Sigmoid colon (tissue), 6 donors: ENCODE measurements at regions not wholly inside any gene's neighbourhood (a gene's known extent, or its start where the extent isn't known, plus 50 kb on each side); places are given as distances from the start of the nearest gene placed in this dataset.

Experiments used
- DNase-seq: peaks from one replicate; pipeline ENCODE4 v3.0.0-alpha.2; 2019
- H3K27ac ChIP-seq, 4 donors: fragments of 200-600 bp; sonication (generic); one replicate each; pipeline ENCODE4 v1.5.1; 2016 to 2019; ENCODE audit warnings: mild to moderate bottlenecking in 1 of 4
- H3K27me3 ChIP-seq, 3 donors: fragments of 200-600 bp; sonication (generic); one replicate each; pipeline ENCODE4 v1.5.1; 2019; ENCODE audit warnings: mild to moderate bottlenecking in 1 of 3
- H3K36me3 ChIP-seq, 4 donors: fragments of 200-600 bp; sonication (generic); one replicate each; pipeline ENCODE4 v1.5.1; 2016 to 2019
- H3K4me1 ChIP-seq, 4 donors: fragments of 200-600 bp; sonication (generic); one replicate each; pipeline ENCODE4 v1.5.1; 2017 to 2019
- H3K4me3 ChIP-seq, 4 donors: fragments of 200-600 bp; sonication (generic); one replicate each; pipeline ENCODE4 v1.5.1; 2017 to 2019; ENCODE audit warnings: mild to moderate bottlenecking in 2 of 4, moderate library complexity in 1 of 4
- H3K9me3 ChIP-seq, 4 donors: fragments of 200-600 bp in 3 of 4; sonication (generic) in 3 of 4; one replicate each; pipeline versions ENCODE4 v1.5.1 to v1.6.1; 2013 to 2019
- EP300 ChIP-seq, 4 donors: sonication (generic); formaldehyde crosslinking; IDR thresholded peaks; one replicate each; pipeline ENCODE4 v1.6.1; 2017; ENCODE audit warnings: antibody characterized with exemption in 4 of 4
- POLR2A ChIP-seq, 2 donors: fragments of 450-650 bp; IDR thresholded peaks; one replicate each; pipeline ENCODE4 v1.6.1; 2016; ENCODE audit warnings: antibody characterized with exemption in 2 of 2, mild to moderate bottlenecking in 2 of 2, moderate library complexity in 2 of 2
- POLR2AphosphoS5 ChIP-seq, 4 donors: sonication (generic); formaldehyde crosslinking; IDR thresholded peaks; one replicate each; pipeline ENCODE4 v1.6.1; 2017; ENCODE audit warnings: antibody characterized with exemption in 4 of 4
- WGBS, 2 donors: extraction: QIAGEN DNeasy Blood & Tissue Kit; methylation state at CpG; one replicate each; pipeline ENCODE4 v1.1.7; 2013; 5-methylcytosine and 5-hydroxymethylcytosine counted together
- intact Hi-C: fragments of 100-400 bp; cut with DNase I; formaldehyde crosslinking; loops from one replicate; pipeline ENCODE4 v1.15.1; 2023
- TF ChIP-seq, protein P1 (sequence below), 4 experiments: fragments of 450-650 bp in 3 of 4; fragments of 200-600 bp in 1 of 4; IDR thresholded peaks; one replicate each; pipeline ENCODE4 v1.5.1; 2016 to 2019; ENCODE audit warnings: antibody characterized with exemption in 4 of 4, mild to moderate bottlenecking in 3 of 4, moderate library complexity in 2 of 4
- donor health status: healthy with polysubstance abuse.
- donor health status: healthy.

- no peaks in the 10 kb centered on the region for H3K27me3 ChIP-seq
- WGBS, 2 donors, result 83 to 85% methylated on average over 2 of the region's 2 CpGs
- peaks cover 0 to 2% (median 0%) of the 10 kb centered on the region in 4 donors for H3K9me3 ChIP-seq
- H3K36me3 ChIP-seq, result no peaks in the 10 kb centered on the region
- no peak overlapping the region for H3K27ac ChIP-seq
- no peaks in the 10 kb centered on the region for H3K4me1 ChIP-seq
- TF ChIP-seq POLR2AphosphoS5 (IDR thresholded peaks at IDR 0.05) (no peak), POLR2A (IDR thresholded peaks at IDR 0.05) (no peak), EP300 (IDR thresholded peaks at IDR 0.05) (no peak)
- TF ChIP-seq, protein P1, sequence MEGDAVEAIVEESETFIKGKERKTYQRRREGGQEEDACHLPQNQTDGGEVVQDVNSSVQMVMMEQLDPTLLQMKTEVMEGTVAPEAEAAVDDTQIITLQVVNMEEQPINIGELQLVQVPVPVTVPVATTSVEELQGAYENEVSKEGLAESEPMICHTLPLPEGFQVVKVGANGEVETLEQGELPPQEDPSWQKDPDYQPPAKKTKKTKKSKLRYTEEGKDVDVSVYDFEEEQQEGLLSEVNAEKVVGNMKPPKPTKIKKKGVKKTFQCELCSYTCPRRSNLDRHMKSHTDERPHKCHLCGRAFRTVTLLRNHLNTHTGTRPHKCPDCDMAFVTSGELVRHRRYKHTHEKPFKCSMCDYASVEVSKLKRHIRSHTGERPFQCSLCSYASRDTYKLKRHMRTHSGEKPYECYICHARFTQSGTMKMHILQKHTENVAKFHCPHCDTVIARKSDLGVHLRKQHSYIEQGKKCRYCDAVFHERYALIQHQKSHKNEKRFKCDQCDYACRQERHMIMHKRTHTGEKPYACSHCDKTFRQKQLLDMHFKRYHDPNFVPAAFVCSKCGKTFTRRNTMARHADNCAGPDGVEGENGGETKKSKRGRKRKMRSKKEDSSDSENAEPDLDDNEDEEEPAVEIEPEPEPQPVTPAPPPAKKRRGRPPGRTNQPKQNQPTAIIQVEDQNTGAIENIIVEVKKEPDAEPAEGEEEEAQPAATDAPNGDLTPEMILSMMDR (IDR thresholded peaks at IDR 0.05), result no peak
- DNase-seq, result no peak
- intact Hi-C loops, result no loop called here
- no peak overlapping the region for H3K4me3 ChIP-seq
These were observed 69.5 kb upstream of the TNR start for GRCh38 chr1:175812936-175813335.

GRCh38 chr1:175810305-175810704 lies 66.9 kb upstream of the TNR start:
- H3K4me3 ChIP-seq, result no peak overlapping the region
- no peak for DNase-seq
- TF ChIP-seq POLR2A (IDR thresholded peaks at IDR 0.05) (no peak), POLR2AphosphoS5 (IDR thresholded peaks at IDR 0.05) (no peak), EP300 (IDR thresholded peaks at IDR 0.05) (no peak)
- TF ChIP-seq, protein P1 (IDR thresholded peaks at IDR 0.05), result no peak
- H3K27me3 ChIP-seq, result no peaks in the 10 kb centered on the region
- peaks cover 0 to 2% (median 0%) of the 10 kb centered on the region in 4 donors for H3K9me3 ChIP-seq
- WGBS, 2 donors, result 89% methylated on average over 2 of the region's 2 CpGs
- H3K4me1 ChIP-seq, result no peaks in the 10 kb centered on the region
- no peaks in the 10 kb centered on the region for H3K36me3 ChIP-seq
- intact Hi-C loops, result no loop called here
- no peak overlapping the region for H3K27ac ChIP-seq

DNA sequence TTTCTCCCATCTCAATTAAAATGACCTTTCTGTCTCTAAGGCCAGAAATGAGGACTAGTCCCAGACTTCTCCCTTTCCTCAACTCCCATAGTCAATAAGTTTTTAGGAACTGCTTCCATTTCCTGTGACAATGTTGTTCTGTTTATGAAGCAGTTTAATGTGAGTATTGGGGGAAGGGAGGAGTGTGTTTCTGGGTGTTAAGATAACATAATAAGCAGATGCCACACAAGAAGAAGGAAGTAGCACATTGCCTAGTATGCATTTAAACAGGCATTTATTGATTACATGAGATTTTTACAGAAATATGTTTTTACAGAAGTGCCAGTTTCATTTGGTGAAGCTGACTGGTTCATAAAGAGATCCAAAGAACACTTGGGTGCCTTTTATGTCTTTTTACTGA lies 65.6 kb upstream of the TNR start:
- no peaks in the 10 kb centered on the region for H3K36me3 ChIP-seq
- intact Hi-C loops, result no loop called here
- peaks cover 0 to 2% (median 0%) of the 10 kb centered on the region in 4 donors for H3K9me3 ChIP-seq
- TF ChIP-seq POLR2AphosphoS5 (IDR thresholded peaks at IDR 0.05), result no peak
- TF ChIP-seq, protein P1 (IDR thresholded peaks at IDR 0.05), result no peak
- no peak for TF ChIP-seq POLR2A (IDR thresholded peaks at IDR 0.05)
- TF ChIP-seq EP300 (IDR thresholded peaks at IDR 0.05), result no peak
- H3K27ac ChIP-seq, result no peak overlapping the region
- H3K4me1 ChIP-seq, result no peaks in the 10 kb centered on the region
- H3K27me3 ChIP-seq, result no peaks in the 10 kb centered on the region
- no peak overlapping the region for H3K4me3 ChIP-seq
- no peak for DNase-seq

DNA sequence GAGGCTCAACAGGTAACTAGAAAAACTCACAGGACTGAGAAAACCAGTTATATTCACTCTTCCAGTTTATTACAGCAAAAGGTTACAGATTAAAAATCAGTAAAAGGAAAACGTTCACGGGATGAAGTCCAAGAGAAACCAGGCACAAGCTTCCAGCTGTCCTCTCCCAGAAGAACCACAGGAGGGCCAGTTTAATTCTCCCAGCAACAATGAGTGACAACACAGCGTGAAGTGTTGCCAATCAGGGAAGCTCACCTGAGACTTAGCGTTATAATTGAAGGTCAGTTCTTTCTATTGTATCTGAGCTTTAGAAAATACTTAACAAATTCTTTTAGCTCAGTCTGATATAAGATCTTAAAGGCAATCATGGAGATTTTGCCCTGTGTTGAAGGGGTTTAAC lies 65.2 kb upstream of the TNR start:
- DNase-seq, result no peak
- WGBS, 2 donors, result 15 to 62% methylated on average over 4 of the region's 4 CpGs
- intact Hi-C loops, result no loop called here
- TF ChIP-seq POLR2A (IDR thresholded peaks at IDR 0.05) (no peak), POLR2AphosphoS5 (IDR thresholded peaks at IDR 0.05) (no peak), EP300 (IDR thresholded peaks at IDR 0.05) (no peak)
- TF ChIP-seq, protein P1 (IDR thresholded peaks at IDR 0.05), result no peak
- no peaks in the 10 kb centered on the region for H3K4me1 ChIP-seq
- no peaks in the 10 kb centered on the region for H3K27me3 ChIP-seq
- peaks cover 0 to 2% (median 0%) of the 10 kb centered on the region in 4 donors for H3K9me3 ChIP-seq
- H3K36me3 ChIP-seq, result no peaks in the 10 kb centered on the region
- H3K4me3 ChIP-seq, result no peak overlapping the region
- H3K27ac ChIP-seq, result no peak overlapping the region

GRCh38 chr1:175804561-175804960 lies 61.2 kb upstream of the TNR start:
- intact Hi-C loops, result no loop called here
- 57 to 88% methylated on average over 3 of the region's 3 CpGs for WGBS, 2 donors
- DNase-seq, result no peak
- Histone ChIP-seq H3K27me3 (no peaks in the 10 kb centered on the region), H3K36me3 (no peaks in the 10 kb centered on the region), H3K9me3 (no peaks in the 10 kb centered on the region), H3K4me3 (no peak overlapping the region), H3K4me1 (no peaks in the 10 kb centered on the region), H3K27ac (no peak overlapping the region)
- TF ChIP-seq, protein P1 (IDR thresholded peaks at IDR 0.05), result no peak
- no peak for TF ChIP-seq POLR2A (IDR thresholded peaks at IDR 0.05)
- no peak for TF ChIP-seq POLR2AphosphoS5 (IDR thresholded peaks at IDR 0.05)
- TF ChIP-seq EP300 (IDR thresholded peaks at IDR 0.05), result no peak
